ENCODE measurements at regions not wholly inside any gene's neighbourhood (a gene's known extent, or its start where the extent isn't known, plus 50 kb on each side); places are given as distances from the start of the nearest gene placed in this dataset.

DNA sequence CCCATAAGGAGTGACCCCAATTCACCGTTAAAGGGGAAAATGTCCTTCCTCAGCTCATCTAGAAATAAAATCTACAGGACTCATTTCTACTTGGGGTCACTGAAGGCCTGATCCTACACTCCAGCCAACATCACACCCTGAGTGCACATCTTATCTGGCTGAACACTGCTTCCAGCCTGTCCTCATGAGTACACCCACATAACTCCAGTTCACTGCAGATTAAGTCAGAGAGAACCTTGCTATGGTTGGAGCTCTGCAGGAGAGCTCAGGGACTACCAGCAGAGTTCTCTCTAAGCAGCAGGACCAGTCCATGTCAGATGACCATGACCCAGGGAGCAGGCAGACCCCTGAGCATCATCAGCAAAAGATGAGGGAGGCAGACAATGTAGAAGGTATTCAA is 126.9 kb upstream of the MAP3K1 start:
- Histone ChIP-seq H4K20me1 (ENCODE audit: insufficient read depth, low read length) (no peaks in the 10 kb centered on the region), H3K9ac (ENCODE audit: insufficient read depth, low read depth, low read length) (no peak overlapping the region), H3K4me1 (ENCODE audit: insufficient read depth, low read length) (peaks cover 12% of the 10 kb centered on the region), H3K4me3 (replicated peaks in 1 of 3; ENCODE audit: insufficient read depth in 1 of 3, low read depth in 2 of 3, low read length in 3 of 3) (no peak overlapping the region), H3K27ac (ENCODE audit: extremely low read length, insufficient read depth, low read length) (no peak overlapping the region), H3K4me2 (ENCODE audit: low read depth, low read length) (no peak overlapping the region), H3K27me3 (ENCODE audit: control insufficient read depth in 1 of 2, insufficient read depth in 2 of 2, low read length in 2 of 2) (peaks cover 0 to 2% of the 10 kb centered on the region in 2 experiments; a peak in 1 of 5 replicates), H2AFZ (ENCODE audit: low read length) (no peak overlapping the region), H3K79me2 (ENCODE audit: insufficient read depth, low read length) (no peaks in the 10 kb centered on the region), H3K9me3 (ENCODE audit: low read length) (no peaks in the 10 kb centered on the region), H3K36me3 (replicated peaks in 1 of 2; ENCODE audit: control insufficient read depth in 1 of 2, insufficient read depth in 2 of 2, low read length in 2 of 2) (no peaks in the 10 kb centered on the region)
- FAIRE-seq: no peak
- in situ Hi-C loops (cut with HindIII; ENCODE audit: extremely low pct_ligation_motif_present, low pct_unique_long_range_greater_than_20kb): no loop called here
- BruUV-seq (replicated peaks): no TSS peak
- DNase-seq (ENCODE audit: low spot score): no peak
- 100% methylated on average over 1 of the region's 1 CpG for WGBS (ENCODE audit: low lambda C conversion rate)
- ATAC-seq: peak; percentile 52; the same call in 2 of the 3 replicates
- intact Hi-C loops (cut with micrococcal nuclease; ENCODE audit: unreplicated experiment): no loop called here
- ChIA-PET POLR2A (no interaction called here), CTCF (ENCODE audit: low intra/inter-chr PET ratio, low total read pairs) (no interaction called here)
- TF ChIP-seq, protein P1, sequence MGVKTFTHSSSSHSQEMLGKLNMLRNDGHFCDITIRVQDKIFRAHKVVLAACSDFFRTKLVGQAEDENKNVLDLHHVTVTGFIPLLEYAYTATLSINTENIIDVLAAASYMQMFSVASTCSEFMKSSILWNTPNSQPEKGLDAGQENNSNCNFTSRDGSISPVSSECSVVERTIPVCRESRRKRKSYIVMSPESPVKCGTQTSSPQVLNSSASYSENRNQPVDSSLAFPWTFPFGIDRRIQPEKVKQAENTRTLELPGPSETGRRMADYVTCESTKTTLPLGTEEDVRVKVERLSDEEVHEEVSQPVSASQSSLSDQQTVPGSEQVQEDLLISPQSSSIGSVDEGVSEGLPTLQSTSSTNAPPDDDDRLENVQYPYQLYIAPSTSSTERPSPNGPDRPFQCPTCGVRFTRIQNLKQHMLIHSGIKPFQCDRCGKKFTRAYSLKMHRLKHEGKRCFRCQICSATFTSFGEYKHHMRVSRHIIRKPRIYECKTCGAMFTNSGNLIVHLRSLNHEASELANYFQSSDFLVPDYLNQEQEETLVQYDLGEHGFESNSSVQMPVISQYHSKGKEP (CRISPR knock-in tag; IDR thresholded peaks at IDR 0.05): no peak
- TF ChIP-seq, protein P2, sequence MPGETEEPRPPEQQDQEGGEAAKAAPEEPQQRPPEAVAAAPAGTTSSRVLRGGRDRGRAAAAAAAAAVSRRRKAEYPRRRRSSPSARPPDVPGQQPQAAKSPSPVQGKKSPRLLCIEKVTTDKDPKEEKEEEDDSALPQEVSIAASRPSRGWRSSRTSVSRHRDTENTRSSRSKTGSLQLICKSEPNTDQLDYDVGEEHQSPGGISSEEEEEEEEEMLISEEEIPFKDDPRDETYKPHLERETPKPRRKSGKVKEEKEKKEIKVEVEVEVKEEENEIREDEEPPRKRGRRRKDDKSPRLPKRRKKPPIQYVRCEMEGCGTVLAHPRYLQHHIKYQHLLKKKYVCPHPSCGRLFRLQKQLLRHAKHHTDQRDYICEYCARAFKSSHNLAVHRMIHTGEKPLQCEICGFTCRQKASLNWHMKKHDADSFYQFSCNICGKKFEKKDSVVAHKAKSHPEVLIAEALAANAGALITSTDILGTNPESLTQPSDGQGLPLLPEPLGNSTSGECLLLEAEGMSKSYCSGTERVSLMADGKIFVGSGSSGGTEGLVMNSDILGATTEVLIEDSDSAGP (CRISPR knock-in tag; IDR thresholded peaks at IDR 0.05; ENCODE audit: borderline replicate concordance): no peak
- TF ChIP-seq ZSCAN30 (CRISPR knock-in tag; IDR thresholded peaks at IDR 0.05): no peak
- TF ChIP-seq, protein P3, sequence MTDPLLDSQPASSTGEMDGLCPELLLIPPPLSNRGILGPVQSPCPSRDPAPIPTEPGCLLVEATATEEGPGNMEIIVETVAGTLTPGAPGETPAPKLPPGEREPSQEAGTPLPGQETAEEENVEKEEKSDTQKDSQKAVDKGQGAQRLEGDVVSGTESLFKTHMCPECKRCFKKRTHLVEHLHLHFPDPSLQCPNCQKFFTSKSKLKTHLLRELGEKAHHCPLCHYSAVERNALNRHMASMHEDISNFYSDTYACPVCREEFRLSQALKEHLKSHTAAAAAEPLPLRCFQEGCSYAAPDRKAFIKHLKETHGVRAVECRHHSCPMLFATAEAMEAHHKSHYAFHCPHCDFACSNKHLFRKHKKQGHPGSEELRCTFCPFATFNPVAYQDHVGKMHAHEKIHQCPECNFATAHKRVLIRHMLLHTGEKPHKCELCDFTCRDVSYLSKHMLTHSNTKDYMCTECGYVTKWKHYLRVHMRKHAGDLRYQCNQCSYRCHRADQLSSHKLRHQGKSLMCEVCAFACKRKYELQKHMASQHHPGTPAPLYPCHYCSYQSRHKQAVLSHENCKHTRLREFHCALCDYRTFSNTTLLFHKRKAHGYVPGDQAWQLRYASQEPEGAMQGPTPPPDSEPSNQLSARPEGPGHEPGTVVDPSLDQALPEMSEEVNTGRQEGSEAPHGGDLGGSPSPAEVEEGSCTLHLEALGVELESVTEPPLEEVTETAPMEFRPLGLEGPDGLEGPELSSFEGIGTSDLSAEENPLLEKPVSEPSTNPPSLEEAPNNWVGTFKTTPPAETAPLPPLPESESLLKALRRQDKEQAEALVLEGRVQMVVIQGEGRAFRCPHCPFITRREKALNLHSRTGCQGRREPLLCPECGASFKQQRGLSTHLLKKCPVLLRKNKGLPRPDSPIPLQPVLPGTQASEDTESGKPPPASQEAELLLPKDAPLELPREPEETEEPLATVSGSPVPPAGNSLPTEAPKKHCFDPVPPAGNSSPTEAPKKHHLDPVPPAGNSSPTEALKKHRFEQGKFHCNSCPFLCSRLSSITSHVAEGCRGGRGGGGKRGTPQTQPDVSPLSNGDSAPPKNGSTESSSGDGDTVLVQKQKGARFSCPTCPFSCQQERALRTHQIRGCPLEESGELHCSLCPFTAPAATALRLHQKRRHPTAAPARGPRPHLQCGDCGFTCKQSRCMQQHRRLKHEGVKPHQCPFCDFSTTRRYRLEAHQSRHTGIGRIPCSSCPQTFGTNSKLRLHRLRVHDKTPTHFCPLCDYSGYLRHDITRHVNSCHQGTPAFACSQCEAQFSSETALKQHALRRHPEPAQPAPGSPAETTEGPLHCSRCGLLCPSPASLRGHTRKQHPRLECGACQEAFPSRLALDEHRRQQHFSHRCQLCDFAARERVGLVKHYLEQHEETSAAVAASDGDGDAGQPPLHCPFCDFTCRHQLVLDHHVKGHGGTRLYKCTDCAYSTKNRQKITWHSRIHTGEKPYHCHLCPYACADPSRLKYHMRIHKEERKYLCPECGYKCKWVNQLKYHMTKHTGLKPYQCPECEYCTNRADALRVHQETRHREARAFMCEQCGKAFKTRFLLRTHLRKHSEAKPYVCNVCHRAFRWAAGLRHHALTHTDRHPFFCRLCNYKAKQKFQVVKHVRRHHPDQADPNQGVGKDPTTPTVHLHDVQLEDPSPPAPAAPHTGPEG (CRISPR knock-in tag; IDR thresholded peaks at IDR 0.05): no peak
- TF ChIP-seq, protein P4, sequence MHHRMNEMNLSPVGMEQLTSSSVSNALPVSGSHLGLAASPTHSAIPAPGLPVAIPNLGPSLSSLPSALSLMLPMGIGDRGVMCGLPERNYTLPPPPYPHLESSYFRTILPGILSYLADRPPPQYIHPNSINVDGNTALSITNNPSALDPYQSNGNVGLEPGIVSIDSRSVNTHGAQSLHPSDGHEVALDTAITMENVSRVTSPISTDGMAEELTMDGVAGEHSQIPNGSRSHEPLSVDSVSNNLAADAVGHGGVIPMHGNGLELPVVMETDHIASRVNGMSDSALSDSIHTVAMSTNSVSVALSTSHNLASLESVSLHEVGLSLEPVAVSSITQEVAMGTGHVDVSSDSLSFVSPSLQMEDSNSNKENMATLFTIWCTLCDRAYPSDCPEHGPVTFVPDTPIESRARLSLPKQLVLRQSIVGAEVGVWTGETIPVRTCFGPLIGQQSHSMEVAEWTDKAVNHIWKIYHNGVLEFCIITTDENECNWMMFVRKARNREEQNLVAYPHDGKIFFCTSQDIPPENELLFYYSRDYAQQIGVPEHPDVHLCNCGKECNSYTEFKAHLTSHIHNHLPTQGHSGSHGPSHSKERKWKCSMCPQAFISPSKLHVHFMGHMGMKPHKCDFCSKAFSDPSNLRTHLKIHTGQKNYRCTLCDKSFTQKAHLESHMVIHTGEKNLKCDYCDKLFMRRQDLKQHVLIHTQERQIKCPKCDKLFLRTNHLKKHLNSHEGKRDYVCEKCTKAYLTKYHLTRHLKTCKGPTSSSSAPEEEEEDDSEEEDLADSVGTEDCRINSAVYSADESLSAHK (CRISPR knock-in tag; IDR thresholded peaks at IDR 0.05; ENCODE audit: borderline replicate concordance): no peak
- TF ChIP-seq ZNF501 (CRISPR knock-in tag; IDR thresholded peaks at IDR 0.05): no peak
- no peak for TF ChIP-seq FOXM1 (CRISPR knock-in tag; IDR thresholded peaks at IDR 0.05)
- no peak for TF ChIP-seq SP4 (CRISPR knock-in tag; IDR thresholded peaks at IDR 0.05)
- TF ChIP-seq ADNP (CRISPR knock-in tag; IDR thresholded peaks at IDR 0.05): no peak

Measured in HepG2 (cell line).